ENCODE measurements at regions not wholly inside any gene's neighbourhood (a gene's known extent, or its start where the extent isn't known, plus 50 kb on each side); places are given as distances from the start of the nearest gene placed in this dataset.
"Not testable (repeated sequence)": the region's sequence is repeated elsewhere in the genome, so short reads cannot be mapped to it uniquely, and the experiment has no call there.

- Histone ChIP-seq H3K9ac (ENCODE audit: low read depth in 1 of 2, low read length in 2 of 2) (no peak overlapping the region), H3K36me3 (ENCODE audit: control insufficient read depth in 4 of 4, insufficient read depth in 3 of 4, low read depth in 1 of 4, low read length in 3 of 4) (no peaks in the 10 kb centered on the region), H3K27me3 (ENCODE audit: control insufficient read depth in 4 of 4, insufficient read depth in 4 of 4, low read length in 3 of 4) (no peaks in the 10 kb centered on the region), H3K27ac (ENCODE audit: low read depth in 1 of 2, low read length in 2 of 2) (no peak overlapping the region), H3K9me3 (ENCODE audit: control insufficient read depth in 4 of 4, low read length in 3 of 4) (no peaks in the 10 kb centered on the region), H3K4me1 (ENCODE audit: control insufficient read depth in 4 of 4, insufficient read depth in 4 of 4, low read length in 3 of 4) (no peaks in the 10 kb centered on the region), H3K4me3 (ENCODE audit: low read depth in 1 of 3, low read length in 3 of 3) (no peak overlapping the region)
- WGBS = 69% methylated on average over 4 of the region's 4 CpGs
- no peak for DNase-seq (ENCODE audit: low spot score)
- no peak for TF ChIP-seq ZBTB33 (IDR thresholded peaks at IDR 0.05)
- TF ChIP-seq RXRA (IDR thresholded peaks at IDR 0.05) = no peak
- no peak for TF ChIP-seq HNF4G (IDR thresholded peaks at IDR 0.05)
- no peak for TF ChIP-seq NR2F2 (IDR thresholded peaks at IDR 0.05)
- TF ChIP-seq FOXA1 (IDR thresholded peaks at IDR 0.05) = no peak
- TF ChIP-seq HNF4A (conservative IDR thresholded peaks at IDR 0.05) = no peak
- no peak for TF ChIP-seq RAD21 (IDR thresholded peaks at IDR 0.05)
- TF ChIP-seq GABPA (IDR thresholded peaks at IDR 0.05 in 1 of 2, conservative IDR thresholded peaks at IDR 0.05 in 1 of 2) = no peak
- no peak for TF ChIP-seq MAX (IDR thresholded peaks at IDR 0.05)
- TF ChIP-seq TAF1 (conservative IDR thresholded peaks at IDR 0.05) = no peak
- no peak for TF ChIP-seq CTCF (IDR thresholded peaks at IDR 0.05; ENCODE audit: low read depth, low read length, missing input control)
These were observed 1156.0 kb downstream of the PCDH9 start for GRCh38 chr13:66074018-66074615.

GRCh38 chr13:66072097-66072496, 1158.0 kb downstream of the PCDH9 start:
- H3K4me3 ChIP-seq (ENCODE audit: low read depth in 1 of 3, low read length in 3 of 3); H3K27me3 ChIP-seq (ENCODE audit: control insufficient read depth in 4 of 4, insufficient read depth in 4 of 4, low read length in 3 of 4); H3K9me3 ChIP-seq (ENCODE audit: control insufficient read depth in 4 of 4, low read length in 3 of 4); H3K4me1 ChIP-seq (ENCODE audit: control insufficient read depth in 4 of 4, insufficient read depth in 4 of 4, low read length in 3 of 4); H3K36me3 ChIP-seq (ENCODE audit: control insufficient read depth in 4 of 4, insufficient read depth in 3 of 4, low read depth in 1 of 4, low read length in 3 of 4); H3K9ac ChIP-seq (ENCODE audit: low read depth in 1 of 2, low read length in 2 of 2); H3K27ac ChIP-seq (ENCODE audit: low read depth in 1 of 2, low read length in 2 of 2); DNase-seq (ENCODE audit: low spot score): not testable (repeated sequence)
- 59% methylated on average over 2 of the region's 2 CpGs for WGBS

- no peaks in the 10 kb centered on the region for H3K27me3 ChIP-seq (ENCODE audit: control insufficient read depth in 4 of 4, insufficient read depth in 4 of 4, low read length in 3 of 4)
- 82% methylated on average over 8 of the region's 8 CpGs for WGBS
- no peaks in the 10 kb centered on the region for H3K4me1 ChIP-seq (ENCODE audit: control insufficient read depth in 4 of 4, insufficient read depth in 4 of 4, low read length in 3 of 4)
- no peak overlapping the region for H3K27ac ChIP-seq (ENCODE audit: low read depth in 1 of 2, low read length in 2 of 2)
- DNase-seq (ENCODE audit: low spot score) = no peak
- no peaks in the 10 kb centered on the region for H3K36me3 ChIP-seq (ENCODE audit: control insufficient read depth in 4 of 4, insufficient read depth in 3 of 4, low read depth in 1 of 4, low read length in 3 of 4)
- no peak overlapping the region for H3K4me3 ChIP-seq (ENCODE audit: low read depth in 1 of 3, low read length in 3 of 3)
- no peak overlapping the region for H3K9ac ChIP-seq (ENCODE audit: low read depth in 1 of 2, low read length in 2 of 2)
- no peaks in the 10 kb centered on the region for H3K9me3 ChIP-seq (ENCODE audit: control insufficient read depth in 4 of 4, low read length in 3 of 4)
- TF ChIP-seq GABPA (IDR thresholded peaks at IDR 0.05 in 1 of 2, conservative IDR thresholded peaks at IDR 0.05 in 1 of 2) = no peak
- no peak for TF ChIP-seq HNF4A (conservative IDR thresholded peaks at IDR 0.05)
- TF ChIP-seq ZBTB33 (IDR thresholded peaks at IDR 0.05) = no peak
- TF ChIP-seq NR2F2 (IDR thresholded peaks at IDR 0.05) = no peak
- no peak for TF ChIP-seq FOXA1 (IDR thresholded peaks at IDR 0.05)
- no peak for TF ChIP-seq TAF1 (conservative IDR thresholded peaks at IDR 0.05)
- no peak for TF ChIP-seq RXRA (IDR thresholded peaks at IDR 0.05)
- TF ChIP-seq MAX (IDR thresholded peaks at IDR 0.05) = no peak
- TF ChIP-seq ATF3 (IDR thresholded peaks at IDR 0.05) = no peak
- TF ChIP-seq REST (IDR thresholded peaks at IDR 0.05) = no peak
- TF ChIP-seq RAD21 (IDR thresholded peaks at IDR 0.05) = no peak
- TF ChIP-seq EGR1 (IDR thresholded peaks at IDR 0.05; ENCODE audit: low read depth in 2 of 2) = no peak
- no peak for TF ChIP-seq YY1 (IDR thresholded peaks at IDR 0.05)
- no peak for TF ChIP-seq HNF4G (IDR thresholded peaks at IDR 0.05)
These were observed 1158.5 kb downstream of the PCDH9 start for GRCh38 chr13:66071608-66072007.

Data from liver (tissue), 8 donors.